Testis (tissue), 2 donors: ENCODE measurements at regions not wholly inside any gene's neighbourhood (a gene's known extent, or its start where the extent isn't known, plus 50 kb on each side); places are given as distances from the start of the nearest gene placed in this dataset.

Source experiments
- DNase-seq: peaks from one replicate; pipeline ENCODE4 v3.0.0-alpha.2; 2019
- H3K27ac ChIP-seq, 2 donors: fragments of 200-600 bp; sonication (generic); one replicate each; pipeline ENCODE4 v1.5.1; 2019
- H3K27me3 ChIP-seq: fragments of 200-600 bp; sonication (generic); one replicate; pipeline ENCODE4 v1.5.1; 2019
- H3K36me3 ChIP-seq: fragments of 200-600 bp; sonication (generic); one replicate; pipeline ENCODE4 v1.5.1; 2017; ENCODE audit warnings: low read depth; ENCODE audit errors: missing control alignments
- H3K4me1 ChIP-seq: fragments of 200-600 bp; sonication (generic); one replicate; pipeline ENCODE4 v1.5.1; 2019
- H3K4me3 ChIP-seq, 2 donors: fragments of 200-600 bp; sonication (generic); one replicate each; pipeline ENCODE4 v1.5.1; 2017 to 2019
- H3K9me3 ChIP-seq: fragments of 200-600 bp; sonication (generic); one replicate; pipeline ENCODE4 v1.5.1; 2017
- POLR2A ChIP-seq: fragments of 450-650 bp; IDR thresholded peaks from one replicate; pipeline ENCODE4 v1.6.1; 2017; ENCODE audit warnings: antibody characterized with exemption, mild to moderate bottlenecking, moderate library complexity
- WGBS, 2 donors: methylation state at CpG; one replicate each; pipeline ENCODE4 v1.1.5; 2018; 5-methylcytosine and 5-hydroxymethylcytosine counted together
- intact Hi-C: fragments of 100-400 bp; cut with DNase I; formaldehyde crosslinking; loops from one replicate; pipeline ENCODE4 v1.15.1; 2023; ENCODE audit warnings: low total_unique reads
- TF ChIP-seq, protein P1 (sequence below), 3 experiments: fragments of 450-650 bp in 2 of 3; fragments of 200-600 bp in 1 of 3; sonication (generic) in 1 of 3; IDR thresholded peaks; one replicate each; pipeline ENCODE4 v1.5.1; 2016 to 2019; ENCODE audit warnings: antibody characterized with exemption in 3 of 3, mild to moderate bottlenecking in 2 of 3, moderate library complexity in 1 of 3

DNA sequence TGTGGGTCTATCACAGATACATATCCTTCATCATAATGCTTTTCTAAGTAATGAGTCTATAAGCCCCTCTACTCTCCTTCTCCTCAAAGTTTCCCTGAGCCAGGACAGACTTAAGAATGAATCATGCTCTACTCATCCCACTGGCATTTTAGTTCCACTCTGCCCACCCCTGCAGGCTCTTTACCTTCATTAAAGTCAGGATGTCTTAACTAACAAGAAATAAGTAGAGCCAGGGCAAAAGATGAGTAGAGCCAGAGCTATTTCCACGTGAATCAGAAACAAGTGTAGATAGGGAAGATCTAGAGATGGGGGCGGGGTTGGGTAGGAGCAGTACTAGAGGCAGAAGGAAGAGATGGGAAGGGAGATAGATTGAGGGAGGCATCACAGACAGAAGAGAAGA, 790.5 kb downstream of the RNF144A start:
- DNase-seq, result no peak
- Histone ChIP-seq H3K4me3 (no peak overlapping the region), H3K36me3 (no peaks in the 10 kb centered on the region), H3K27me3 (no peaks in the 10 kb centered on the region), H3K4me1 (no peaks in the 10 kb centered on the region), H3K9me3 (no peaks in the 10 kb centered on the region), H3K27ac (no peak overlapping the region)
- intact Hi-C loops, result no loop called here
- no peak for TF ChIP-seq POLR2A
- TF ChIP-seq, protein P1, sequence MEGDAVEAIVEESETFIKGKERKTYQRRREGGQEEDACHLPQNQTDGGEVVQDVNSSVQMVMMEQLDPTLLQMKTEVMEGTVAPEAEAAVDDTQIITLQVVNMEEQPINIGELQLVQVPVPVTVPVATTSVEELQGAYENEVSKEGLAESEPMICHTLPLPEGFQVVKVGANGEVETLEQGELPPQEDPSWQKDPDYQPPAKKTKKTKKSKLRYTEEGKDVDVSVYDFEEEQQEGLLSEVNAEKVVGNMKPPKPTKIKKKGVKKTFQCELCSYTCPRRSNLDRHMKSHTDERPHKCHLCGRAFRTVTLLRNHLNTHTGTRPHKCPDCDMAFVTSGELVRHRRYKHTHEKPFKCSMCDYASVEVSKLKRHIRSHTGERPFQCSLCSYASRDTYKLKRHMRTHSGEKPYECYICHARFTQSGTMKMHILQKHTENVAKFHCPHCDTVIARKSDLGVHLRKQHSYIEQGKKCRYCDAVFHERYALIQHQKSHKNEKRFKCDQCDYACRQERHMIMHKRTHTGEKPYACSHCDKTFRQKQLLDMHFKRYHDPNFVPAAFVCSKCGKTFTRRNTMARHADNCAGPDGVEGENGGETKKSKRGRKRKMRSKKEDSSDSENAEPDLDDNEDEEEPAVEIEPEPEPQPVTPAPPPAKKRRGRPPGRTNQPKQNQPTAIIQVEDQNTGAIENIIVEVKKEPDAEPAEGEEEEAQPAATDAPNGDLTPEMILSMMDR (IDR thresholded peaks at IDR 0.05), result no peak
- WGBS, 2 donors, result 81 to 85% methylated on average over 2 of the region's 2 CpGs

DNA sequence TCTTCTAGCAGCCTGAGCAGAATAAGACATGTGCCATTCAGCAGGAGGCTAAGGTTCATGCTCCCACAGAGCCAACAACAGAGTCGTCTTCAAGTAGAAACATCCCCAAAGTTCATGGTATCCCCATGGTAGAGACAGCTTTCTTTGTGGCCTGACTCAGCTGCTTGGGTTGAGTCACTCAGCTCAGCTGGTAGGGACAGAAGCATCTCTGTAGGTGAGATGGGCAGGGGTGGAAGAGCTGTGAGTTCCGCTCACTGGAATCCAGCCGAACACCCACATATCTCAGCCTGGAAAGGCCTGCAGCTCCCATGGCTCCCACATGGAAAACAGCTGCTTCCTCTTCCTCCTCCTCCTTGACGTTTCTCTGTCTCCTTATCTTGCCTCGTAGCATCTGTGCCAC, 792.7 kb downstream of the RNF144A start:
- intact Hi-C loops, result no loop called here
- TF ChIP-seq, protein P1 (IDR thresholded peaks at IDR 0.05), result no peak
- TF ChIP-seq POLR2A, result no peak
- Histone ChIP-seq H3K4me1 (no peaks in the 10 kb centered on the region), H3K36me3 (no peaks in the 10 kb centered on the region), H3K9me3 (no peaks in the 10 kb centered on the region), H3K27ac (no peak overlapping the region), H3K27me3 (no peaks in the 10 kb centered on the region), H3K4me3 (no peak overlapping the region)
- DNase-seq, result no peak
- WGBS, 2 donors, result 54 to 58% methylated on average over 5 of the region's 5 CpGs

DNA sequence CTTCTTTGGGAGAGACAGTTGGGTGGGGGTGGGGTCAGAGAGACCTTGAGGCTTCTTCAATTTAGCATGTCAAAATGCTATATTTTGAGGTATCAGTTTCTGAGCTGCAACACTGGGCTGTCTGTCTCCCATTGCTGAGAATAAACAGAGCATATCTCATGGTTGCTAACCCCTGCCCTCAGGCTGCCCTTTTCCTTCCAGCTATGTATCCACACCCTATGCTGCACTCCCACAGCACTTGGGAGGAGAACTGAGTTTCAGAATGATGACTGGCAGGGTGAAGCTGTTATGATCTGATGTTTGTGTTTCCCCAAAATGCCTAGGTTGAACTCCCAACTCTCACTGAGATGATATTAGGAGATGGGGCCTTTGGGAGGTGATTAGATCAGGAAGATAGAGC, 794.0 kb downstream of the RNF144A start:
- no peaks in the 10 kb centered on the region for H3K27me3 ChIP-seq
- H3K4me3 ChIP-seq, result no peak overlapping the region
- H3K9me3 ChIP-seq, result no peaks in the 10 kb centered on the region
- no peaks in the 10 kb centered on the region for H3K4me1 ChIP-seq
- H3K27ac ChIP-seq, result no peak overlapping the region
- no peak for DNase-seq
- H3K36me3 ChIP-seq, result no peaks in the 10 kb centered on the region
- TF ChIP-seq POLR2A, result no peak
- TF ChIP-seq, protein P1 (IDR thresholded peaks at IDR 0.05), result no peak
- intact Hi-C loops, result no loop called here

DNA sequence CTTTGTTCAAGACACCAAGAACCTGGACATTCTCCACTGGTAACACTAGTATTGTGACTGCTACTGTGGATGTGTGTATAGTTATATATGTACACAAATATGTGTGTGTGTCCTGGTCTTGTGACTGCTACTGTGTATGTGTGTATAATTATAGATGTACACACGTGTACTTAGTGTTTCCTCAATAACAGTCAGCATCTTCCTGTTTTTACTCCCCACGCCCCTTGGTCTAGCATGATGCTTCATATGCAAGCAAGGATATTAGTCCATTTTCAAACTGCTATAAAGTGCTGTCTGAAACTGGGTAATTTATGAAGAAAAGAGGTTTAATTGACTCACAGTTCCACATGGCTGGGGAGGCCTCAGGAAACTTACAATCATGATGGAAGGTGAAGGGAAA, 802.7 kb downstream of the RNF144A start:
- H3K4me3 ChIP-seq, result no peak overlapping the region
- no peaks in the 10 kb centered on the region for H3K9me3 ChIP-seq
- H3K36me3 ChIP-seq, result no peaks in the 10 kb centered on the region
- WGBS, 2 donors, result 81 to 91% methylated on average over 2 of the region's 2 CpGs
- H3K4me1 ChIP-seq, result no peaks in the 10 kb centered on the region
- no peak for TF ChIP-seq POLR2A
- TF ChIP-seq, protein P1 (IDR thresholded peaks at IDR 0.05), result no peak
- H3K27me3 ChIP-seq, result no peaks in the 10 kb centered on the region
- no peak overlapping the region for H3K27ac ChIP-seq
- DNase-seq, result no peak
- intact Hi-C loops, result no loop called here

DNA sequence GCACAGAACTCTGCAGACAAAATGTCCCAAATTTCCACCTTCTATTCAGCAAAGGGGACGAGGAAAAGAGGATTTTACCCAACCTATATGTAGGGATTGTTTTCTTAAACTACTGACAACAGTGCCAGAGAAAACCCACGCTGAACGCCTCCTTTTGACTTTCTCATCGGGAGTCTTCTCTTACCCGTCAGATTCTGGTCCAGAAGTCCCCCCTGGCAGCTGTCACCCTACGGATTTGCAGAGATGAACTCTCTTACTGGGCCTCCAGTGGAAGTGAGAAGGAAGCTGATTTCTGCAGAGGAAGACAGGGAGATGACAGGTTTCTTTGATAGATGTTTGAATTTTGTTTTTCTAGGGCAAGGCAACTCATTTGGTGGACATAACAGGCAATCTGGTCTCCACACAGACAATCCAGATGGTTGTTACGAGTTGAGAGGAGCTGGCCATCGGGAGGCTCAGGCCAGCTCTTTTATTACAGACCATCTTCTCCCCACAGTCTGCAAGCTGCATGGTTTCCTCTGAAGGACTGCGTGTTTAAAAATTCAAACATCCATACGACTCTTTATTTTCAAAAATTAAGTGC, 804.3 kb downstream of the RNF144A start:
- Histone ChIP-seq H3K36me3 (no peaks in the 10 kb centered on the region), H3K27ac (no peak overlapping the region), H3K9me3 (no peaks in the 10 kb centered on the region), H3K27me3 (no peaks in the 10 kb centered on the region), H3K4me1 (no peaks in the 10 kb centered on the region), H3K4me3 (no peak overlapping the region)
- intact Hi-C loops, result no loop called here
- no peak for DNase-seq
- WGBS, 2 donors, result 86 to 89% methylated on average over 10 of the region's 10 CpGs
- TF ChIP-seq, protein P1 (IDR thresholded peaks at IDR 0.05), result no peak
- no peak for TF ChIP-seq POLR2A
